Pancreas (tissue), 10 donors: ENCODE measurements at regions not wholly inside any gene's neighbourhood (a gene's known extent, or its start where the extent isn't known, plus 50 kb on each side); places are given as distances from the start of the nearest gene placed in this dataset.

Experiments
- ATAC-seq, 4 donors: fragments of 200-7000 bp; cut with Tn5 transposase; one replicate each; pipeline versions ENCODE4 v1.8.0 to v1.9.1; 2020; ENCODE audit warnings: mild to moderate bottlenecking in 4 of 4, moderate library complexity in 4 of 4
- DNase-seq, 6 donors: peaks; one replicate each; pipeline ENCODE4 v3.0.0-alpha.2; 2020
- FAIRE-seq: peaks from 2 replicates; lab custom pipeline; 2012; peaks lifted over from hg19 to GRCh38; lab: Jason Lieb, UNC
- H3K27ac ChIP-seq, 4 donors: fragments of 200-600 bp; sonication (generic); 1 replicate in 3 of 4; 2 replicates in 1 of 4; pipeline versions ENCODE4 v1.5.0 to v1.8.0; 2020
- H3K27me3 ChIP-seq, 4 donors: fragments of 200-600 bp; one replicate each; pipeline ENCODE4 v1.8.0; 2021
- H3K36me3 ChIP-seq, 3 donors: fragments of 200-600 bp; sonication (generic) in 1 of 3; one replicate each; pipeline versions ENCODE4 v1.5.0 to v1.8.0; 2020 to 2021
- H3K4me1 ChIP-seq, 3 donors: fragments of 200-600 bp; one replicate each; pipeline ENCODE4 v1.8.0; 2021
- H3K4me3 ChIP-seq, 4 donors: fragments of 200-600 bp; sonication (generic) in 2 of 4; one replicate each; pipeline versions ENCODE4 v1.5.0 to v1.8.0; 2020 to 2021
- H3K9me3 ChIP-seq, 4 donors: fragments of 200-600 bp; one replicate each; pipeline ENCODE4 v1.8.0; 2021
- CTCF ChIP-seq, 4 donors: fragments of 200-600 bp; sonication (generic) in 3 of 4; IDR thresholded peaks; one replicate each; pipeline versions ENCODE4 v1.5.0 to v1.8.0; 2021; ENCODE audit warnings: antibody characterized with exemption in 4 of 4
- WGBS, 2 donors: extraction: QIAGEN DNeasy Blood & Tissue Kit; methylation state at CpG; one replicate each; pipeline ENCODE4 v1.1.7; 2013; 5-methylcytosine and 5-hydroxymethylcytosine counted together
- intact Hi-C, 3 donors: fragments of 100-400 bp; cut with DNase I; formaldehyde crosslinking; loops; one replicate each; pipeline versions ENCODE4 v1.11.1 to v1.14.2; 2022
- donor health status: healthy with polysubstance abuse.
- donor health status: DM: no; HTN: no; CAD: no; lungs with moderate emphysema.
- donor health status: DM: no; HTN: no; CAD: no.
- donor health status: control.
- donor health status: control.
- donor health status: Bipolar disorder and iron deficiency.
- donor health status: DM: yes; HTN: yes; CAD: no.
- donor health status: DM: no; HTN: no; CAD: no.
- donor health status: DM: no; HTN: no; CAD: no.
- donor health status: DM: yes; HTN: yes; CAD: no.

GRCh38 chr22:48410536-48410935 is 1417.1 kb downstream of the BRD1 start:
- Histone ChIP-seq H3K27ac (no peak overlapping the region), H3K36me3 (no peaks in the 10 kb centered on the region), H3K4me3 (no peak overlapping the region), H3K27me3 (peaks cover 0 to 7% (median 0%) of the 10 kb centered on the region in 4 donors), H3K4me1 (peaks cover 0 to 10% (median 0%) of the 10 kb centered on the region in 3 donors), H3K9me3 (no peaks in the 10 kb centered on the region)
- FAIRE-seq (no peak), ATAC-seq (no peak), DNase-seq (peak in 1 of 6 donors; percentile 13)
- intact Hi-C loops: no loop called here
- WGBS, 2 donors: 66 to 76% methylated on average over 5 of the region's 5 CpGs
- no peak for TF ChIP-seq CTCF (IDR thresholded peaks at IDR 0.05)

DNA sequence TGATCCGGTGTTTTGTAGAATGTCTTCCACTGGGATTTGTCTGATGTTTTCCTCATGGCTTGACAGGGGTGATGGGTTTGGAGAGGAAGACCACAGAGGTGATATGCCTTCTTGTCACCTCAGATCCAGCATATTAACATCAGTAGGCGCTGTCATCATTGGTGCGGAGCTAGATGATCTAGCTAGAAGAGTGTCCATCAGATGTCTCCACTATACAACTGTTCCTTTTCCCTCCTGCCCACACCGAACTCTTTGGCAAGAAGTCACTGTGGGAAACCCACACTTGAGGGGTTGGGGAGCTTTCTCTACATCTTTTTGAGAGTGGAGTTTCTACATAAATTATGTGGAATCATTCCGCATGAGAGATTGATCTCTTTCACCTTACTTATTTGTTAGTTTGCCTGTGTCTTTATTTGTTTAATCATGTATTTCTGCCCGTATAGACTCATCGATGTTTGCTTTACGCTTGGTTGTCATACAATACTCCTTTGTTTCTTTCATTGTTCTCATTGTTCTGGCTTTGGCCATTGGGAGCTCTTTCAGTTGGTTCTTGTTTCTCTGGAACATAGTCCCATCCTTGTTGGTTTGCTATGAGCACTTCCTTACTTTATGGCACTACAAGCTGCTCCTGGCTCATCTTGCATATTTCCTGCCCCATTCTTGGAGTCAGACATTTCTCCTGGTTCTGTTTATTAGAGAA is 1420.3 kb downstream of the BRD1 start:
- peaks cover 0 to 14% (median 0%) of the 10 kb centered on the region in 3 donors for H3K4me1 ChIP-seq
- 82 to 85% methylated on average over 8 of the region's 8 CpGs for WGBS, 2 donors
- H3K4me3 ChIP-seq: no peak overlapping the region
- no peak for TF ChIP-seq CTCF (IDR thresholded peaks at IDR 0.05)
- H3K27me3 ChIP-seq: peaks cover 0 to 7% (median 0%) of the 10 kb centered on the region in 4 donors
- DNase-seq: no peak
- intact Hi-C loops: no loop called here
- no peaks in the 10 kb centered on the region for H3K9me3 ChIP-seq
- no peak for ATAC-seq
- no peaks in the 10 kb centered on the region for H3K36me3 ChIP-seq
- no peak overlapping the region for H3K27ac ChIP-seq
- FAIRE-seq: no peak

DNA sequence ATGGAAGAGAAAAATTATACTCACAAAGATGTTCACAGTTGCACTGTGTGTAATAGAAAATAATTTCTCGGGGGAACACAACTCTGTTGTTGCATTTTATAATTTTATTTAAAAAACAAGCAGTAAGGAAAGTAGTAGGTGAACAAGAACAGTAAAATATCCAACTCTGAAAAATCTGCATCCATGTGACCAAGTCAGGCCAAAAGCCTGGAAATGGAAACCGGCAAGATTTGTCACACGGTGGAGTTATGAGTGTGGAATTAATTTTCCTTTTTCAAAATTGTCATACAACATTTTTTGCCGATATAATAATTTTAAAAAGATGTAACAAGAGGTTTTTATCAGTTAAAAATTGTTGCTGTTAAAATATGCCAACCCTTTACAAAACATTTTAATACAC is 1421.5 kb downstream of the BRD1 start:
- Histone ChIP-seq H3K9me3 (no peaks in the 10 kb centered on the region), H3K36me3 (no peaks in the 10 kb centered on the region), H3K27ac (no peak overlapping the region), H3K4me3 (no peak overlapping the region), H3K27me3 (peaks cover 0 to 7% (median 0%) of the 10 kb centered on the region in 4 donors), H3K4me1 (peaks cover 0 to 14% (median 0%) of the 10 kb centered on the region in 3 donors)
- intact Hi-C loops: no loop called here
- FAIRE-seq (no peak), ATAC-seq (peak in 2 of 4 donors; percentile 18 to 24), DNase-seq (no peak)
- WGBS, 2 donors: 38 to 39% methylated on average over 4 of the region's 4 CpGs
- no peak for TF ChIP-seq CTCF (IDR thresholded peaks at IDR 0.05)

GRCh38 chr22:48405741-48406140 is 1421.9 kb downstream of the BRD1 start:
- 6 to 13% methylated on average over 6 of the region's 6 CpGs for WGBS, 2 donors
- peak in 3 of 6 donors; percentile 30 to 63 (median 59) for DNase-seq
- TF ChIP-seq CTCF (IDR thresholded peaks at IDR 0.05): no peak
- peaks cover 0 to 14% (median 0%) of the 10 kb centered on the region in 3 donors for H3K4me1 ChIP-seq
- H3K27ac ChIP-seq: no peak overlapping the region
- no peaks in the 10 kb centered on the region for H3K9me3 ChIP-seq
- intact Hi-C loops: no loop called here
- no peak for FAIRE-seq
- no peak overlapping the region for H3K4me3 ChIP-seq
- H3K27me3 ChIP-seq: peaks cover 0 to 7% (median 0%) of the 10 kb centered on the region in 4 donors
- ATAC-seq: peak; percentile 82 to 96 (median 90)
- no peaks in the 10 kb centered on the region for H3K36me3 ChIP-seq
